GM18505 (cell line): ENCODE measurements at regions not wholly inside any gene's neighbourhood (a gene's known extent, or its start where the extent isn't known, plus 50 kb on each side); places are given as distances from the start of the nearest gene placed in this dataset.

ENCODE experiments used
- ATAC-seq: cut with Tn5 transposase; IDR thresholded peaks from one replicate; pipeline ENCODE4 v1.9.1; 2021; ENCODE audit not compliant: unreplicated experiment
- POLR2A ChIP-seq: IDR thresholded peaks from 4 replicates; pipeline ENCODE4 v1.6.1; 2011; ENCODE audit warnings: borderline replicate concordance; ENCODE audit not compliant: insufficient read depth, insufficient read length; ENCODE audit errors: extremely low read depth

DNA sequence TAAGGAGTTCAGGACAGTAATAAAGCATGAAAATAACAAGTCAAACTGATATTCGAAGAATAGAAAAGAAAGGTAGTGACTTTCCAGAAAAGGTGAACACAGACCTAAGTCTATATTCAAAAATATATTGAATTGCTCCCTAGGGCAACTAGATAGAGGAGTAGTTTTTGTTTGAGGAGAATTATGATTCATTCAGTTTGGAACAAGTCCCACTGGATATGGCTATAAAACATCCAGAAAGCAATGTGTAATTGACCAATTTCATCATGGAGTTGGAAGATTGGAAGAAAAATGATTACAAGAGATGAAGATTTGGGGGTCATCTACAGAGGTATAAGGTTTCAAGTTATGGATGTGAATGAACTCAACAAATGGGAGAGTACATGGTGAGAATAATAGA, 117.5 kb upstream of the ZNF462 start:
- ATAC-seq, result no peak
- TF ChIP-seq POLR2A, result no peak

DNA sequence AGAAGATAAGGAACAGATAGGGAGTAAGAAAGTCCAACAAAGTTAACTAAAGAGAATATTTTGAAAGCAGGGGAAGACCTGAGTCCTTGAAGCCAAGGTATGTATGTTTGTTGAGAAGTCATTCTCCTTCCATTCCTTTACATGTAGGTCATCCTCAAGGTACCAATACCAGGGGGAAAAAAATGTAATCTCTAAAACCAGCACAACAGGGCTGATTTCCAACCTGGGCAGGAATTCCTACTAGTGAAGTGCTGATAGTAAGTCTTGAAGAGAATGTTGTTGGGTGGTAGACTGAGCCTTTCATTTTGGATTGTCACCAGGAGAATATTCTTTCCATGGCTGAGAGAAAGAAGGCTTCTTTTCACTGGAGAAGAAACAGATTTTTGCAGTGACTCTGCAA, 117.1 kb upstream of the ZNF462 start:
- TF ChIP-seq POLR2A, result no peak
- ATAC-seq, result no peak

DNA sequence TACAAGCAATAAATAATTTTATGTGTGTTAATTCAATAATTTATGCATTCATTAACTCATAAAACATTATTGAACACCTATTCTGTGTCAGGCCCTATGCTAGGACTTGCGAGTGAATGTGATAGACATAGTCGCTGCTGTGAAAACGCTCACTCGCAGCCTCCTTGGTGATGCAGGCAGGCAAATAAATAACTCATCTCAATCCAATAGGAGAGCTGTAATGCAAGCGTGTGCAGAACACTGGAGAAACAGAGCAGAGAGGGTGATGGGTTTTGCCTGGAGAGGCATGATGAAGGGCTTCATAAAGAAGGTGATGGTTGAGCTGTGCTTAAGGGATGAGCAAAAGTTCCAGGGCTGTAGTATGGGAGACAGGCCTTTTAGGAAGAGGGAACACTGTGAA, 111.3 kb upstream of the ZNF462 start:
- no peak for ATAC-seq

DNA sequence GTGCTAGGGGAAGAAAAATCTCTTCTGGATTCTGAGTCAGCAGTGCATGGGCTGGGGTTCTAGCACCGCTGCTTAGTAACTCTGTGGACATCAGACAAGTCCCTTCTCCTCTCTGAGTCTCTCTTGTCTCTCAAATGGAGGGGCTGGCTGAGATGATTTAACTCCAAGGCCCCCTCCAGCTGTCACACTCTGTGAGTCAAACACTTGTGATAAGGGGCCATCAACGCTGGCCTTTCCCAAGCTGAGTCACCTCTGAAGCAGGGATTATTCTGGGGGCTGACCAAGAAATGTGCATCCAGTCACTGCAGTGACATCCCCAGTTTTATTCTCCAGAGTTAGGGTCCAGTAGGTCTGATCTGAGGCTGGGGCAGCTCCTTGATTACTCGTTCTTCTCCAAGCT, 110.4 kb upstream of the ZNF462 start:
- TF ChIP-seq POLR2A, result no peak
- no peak for ATAC-seq

More for the DNA sequence above, 111.3 kb upstream of the ZNF462 start:
- TF ChIP-seq POLR2A, result no peak

DNA sequence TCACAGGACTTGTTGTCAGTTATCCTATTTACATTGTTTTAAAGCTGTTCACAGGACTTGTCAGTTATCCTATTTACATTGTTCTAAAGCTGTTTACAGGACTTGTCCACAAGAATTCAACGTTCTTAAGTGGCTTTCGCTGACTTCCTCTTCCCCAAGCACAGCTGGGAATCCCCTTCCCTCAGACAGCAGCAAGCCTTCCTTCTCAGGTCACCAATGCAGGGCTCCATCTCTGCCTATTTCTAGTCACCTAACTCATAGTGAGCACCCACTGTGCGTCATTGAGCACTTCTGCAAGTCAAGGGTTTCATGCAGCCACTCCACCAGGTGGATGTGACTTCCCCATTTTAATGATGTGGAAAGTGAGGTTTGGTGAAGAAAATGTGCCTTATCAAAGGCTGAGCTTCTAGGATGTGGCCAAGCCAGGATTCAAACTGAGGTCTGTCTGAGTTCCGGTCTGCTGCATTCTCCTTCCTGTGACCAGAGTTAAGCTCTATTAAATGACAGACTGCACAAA, 109.8 kb upstream of the ZNF462 start:
- peak; percentile 92 for ATAC-seq
- TF ChIP-seq POLR2A, result no peak

DNA sequence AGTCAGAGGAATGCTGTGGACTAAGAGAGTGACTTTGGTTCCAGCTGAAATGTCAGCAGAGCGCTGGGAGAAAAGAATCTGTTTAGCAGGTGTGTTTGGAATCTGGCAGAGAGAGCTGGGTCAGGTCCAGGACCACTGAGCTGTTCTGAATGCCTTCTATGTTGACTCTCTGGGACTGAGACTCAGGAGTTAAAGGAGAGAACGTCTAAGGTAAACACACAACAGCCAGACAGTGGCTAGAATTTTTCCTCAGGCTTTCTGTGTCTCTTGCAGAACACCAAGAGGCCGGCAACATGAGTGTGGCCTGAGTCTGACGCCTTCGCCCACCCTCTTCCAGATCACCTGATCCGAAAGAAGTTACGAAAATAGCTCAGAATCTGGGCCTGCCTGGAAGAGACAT, 107.2 kb upstream of the ZNF462 start:
- TF ChIP-seq POLR2A, result no peak
- ATAC-seq, result no peak

DNA sequence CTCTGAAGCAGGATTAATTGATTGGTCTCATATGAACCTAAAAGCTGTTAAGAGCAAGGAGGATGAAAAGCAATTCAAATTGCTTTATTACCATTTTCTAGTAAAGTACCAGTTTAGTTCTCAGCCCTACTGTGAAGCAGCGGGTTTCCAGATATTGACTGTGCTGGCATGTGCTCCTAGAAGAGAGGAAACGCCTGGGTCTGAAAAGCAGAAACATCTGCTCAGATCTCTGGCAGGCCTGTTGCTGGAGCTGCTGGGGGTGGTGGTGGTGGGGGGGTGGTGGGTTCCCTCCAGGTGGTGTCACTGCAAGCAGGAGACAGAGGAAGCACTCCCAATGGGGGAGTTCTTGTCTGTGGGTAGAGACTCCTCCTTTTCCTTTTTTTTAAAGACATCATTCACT, 105.5 kb upstream of the ZNF462 start:
- TF ChIP-seq POLR2A, result no peak
- ATAC-seq, result no peak

DNA sequence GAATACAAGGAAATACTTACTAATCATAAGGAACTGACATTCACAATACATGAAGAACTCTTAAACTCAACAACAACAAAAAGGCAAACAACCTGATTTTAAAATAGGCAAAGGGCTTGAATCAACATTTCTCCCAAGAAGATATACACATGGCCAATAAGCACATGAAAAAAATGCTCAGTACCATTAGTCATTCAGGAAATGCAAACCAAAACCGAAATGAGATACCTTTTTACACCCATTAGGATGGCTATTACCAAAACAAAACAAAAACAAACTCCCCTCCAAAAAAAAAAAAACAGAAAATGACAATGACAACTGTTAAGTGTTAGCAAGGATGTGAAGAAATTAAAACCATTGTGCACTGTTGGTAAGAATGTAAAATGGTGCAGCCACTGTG, 104.1 kb upstream of the ZNF462 start:
- ATAC-seq, result peak; percentile 91

DNA sequence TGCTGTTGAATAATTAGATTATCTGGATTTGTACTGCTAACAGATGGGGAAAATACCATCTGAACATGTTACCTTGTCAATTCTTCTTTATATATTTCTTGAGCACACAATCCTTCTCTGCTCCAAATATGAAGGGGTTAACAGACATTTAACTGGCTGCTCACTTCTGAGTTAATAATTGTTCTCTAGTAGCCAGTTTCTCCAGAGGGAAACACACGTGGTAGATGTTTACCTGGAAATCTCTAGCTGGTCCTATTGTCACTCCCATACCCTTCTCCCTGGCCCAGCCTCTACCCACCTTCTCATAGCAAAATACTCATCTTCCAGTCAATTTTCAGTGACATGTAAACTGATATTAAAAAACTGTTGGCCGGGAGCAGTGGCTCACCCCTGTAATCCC, 101.5 kb upstream of the ZNF462 start:
- ATAC-seq, result no peak
- no peak for TF ChIP-seq POLR2A

More for the DNA sequence above, 104.1 kb upstream of the ZNF462 start:
- no peak for TF ChIP-seq POLR2A

DNA sequence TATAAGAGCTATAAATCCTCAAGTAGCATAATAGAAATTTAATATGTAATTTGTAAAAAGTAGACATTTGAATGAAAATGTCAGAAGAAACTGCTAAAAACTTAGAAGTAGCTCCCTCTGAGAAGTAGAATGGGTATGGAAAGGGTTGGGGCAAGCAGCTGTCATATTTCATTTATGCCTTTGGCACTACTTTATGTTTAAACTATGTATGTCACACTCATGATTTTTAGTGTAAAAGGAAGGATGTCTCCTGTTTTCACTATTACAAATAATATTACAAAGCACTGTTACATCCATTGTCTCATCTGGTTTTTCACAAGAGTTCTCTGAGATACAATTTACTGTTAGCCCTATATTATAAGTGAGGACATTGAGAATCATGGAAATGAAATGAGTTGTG, 96.3 kb upstream of the ZNF462 start:
- no peak for TF ChIP-seq POLR2A
- ATAC-seq, result no peak

DNA sequence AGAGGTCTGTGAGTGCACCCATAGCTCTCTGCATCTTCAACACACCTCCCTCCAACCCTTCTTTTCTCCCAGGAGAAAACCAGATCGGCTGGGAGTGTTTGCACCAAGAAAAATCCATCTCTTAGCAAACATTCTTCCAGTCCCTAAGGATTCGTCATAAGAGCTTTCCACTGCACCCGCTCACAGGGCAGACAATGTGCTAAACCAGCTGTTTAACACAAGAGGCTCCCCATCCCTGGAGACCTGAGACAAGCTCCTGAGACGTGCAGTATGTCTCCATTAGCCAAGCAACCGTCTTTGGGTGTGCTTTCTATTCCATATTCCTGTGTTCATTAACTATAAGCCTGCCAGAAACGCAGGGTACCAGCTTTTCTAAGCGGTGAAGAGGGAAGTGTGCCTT, 93.6 kb upstream of the ZNF462 start:
- TF ChIP-seq POLR2A, result no peak

DNA sequence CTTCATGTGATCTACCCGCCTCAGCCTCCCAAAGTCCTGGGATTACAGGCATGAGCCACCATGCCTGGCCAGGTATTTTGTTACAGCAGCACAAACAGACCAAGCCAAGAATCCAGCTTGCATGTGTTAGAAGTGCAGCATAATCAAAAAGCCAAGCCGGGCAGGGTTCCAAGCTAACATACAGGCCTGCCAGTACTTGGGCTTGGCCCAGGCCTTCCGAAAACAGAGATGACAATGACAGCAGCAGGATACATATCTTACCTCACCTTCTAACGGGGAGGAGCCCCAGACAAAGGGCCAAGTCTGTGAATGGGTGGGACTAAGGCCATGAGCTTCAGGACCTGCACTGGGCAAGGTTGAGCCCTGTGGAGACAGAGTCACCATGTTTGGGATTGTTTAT, 91.4 kb upstream of the ZNF462 start:
- no peak for TF ChIP-seq POLR2A
- ATAC-seq, result no peak

More for the DNA sequence above, 93.6 kb upstream of the ZNF462 start:
- ATAC-seq, result no peak

DNA sequence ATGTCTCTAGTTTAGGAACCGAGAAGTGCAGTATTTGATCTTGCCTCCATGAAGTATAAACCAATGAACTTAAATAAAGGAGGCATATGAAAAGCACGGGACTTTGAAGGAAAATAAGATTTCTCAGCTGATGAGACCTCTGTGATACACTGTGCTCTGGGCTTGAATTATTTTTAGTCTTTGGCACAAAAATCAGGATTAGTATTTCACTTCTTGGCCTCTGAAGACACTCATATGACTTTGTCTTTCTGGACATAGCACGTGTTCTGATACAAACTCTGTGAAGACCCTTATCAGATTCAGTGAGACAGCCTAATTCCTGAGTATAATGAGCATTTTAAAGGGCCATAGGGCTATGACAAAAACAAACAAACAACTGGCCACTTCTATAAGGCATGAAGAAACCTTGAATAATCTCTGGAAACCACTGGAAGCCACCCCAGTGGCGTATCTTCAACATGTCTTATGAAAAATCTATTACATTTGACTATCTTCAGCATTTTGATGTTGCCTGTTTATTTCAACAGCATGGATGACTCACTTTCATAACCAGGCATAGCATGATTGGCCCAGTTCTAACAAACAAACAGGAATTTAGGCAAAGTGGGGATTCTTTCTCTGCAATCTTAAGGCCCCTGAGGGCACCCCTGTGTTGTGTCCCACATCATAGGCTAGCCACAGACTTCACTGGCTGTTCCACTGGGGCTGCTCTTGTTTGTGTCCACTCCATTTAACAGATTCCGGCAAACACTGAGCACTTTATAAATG, 90.3 kb upstream of the ZNF462 start:
- ATAC-seq, result no peak
- no peak for TF ChIP-seq POLR2A

DNA sequence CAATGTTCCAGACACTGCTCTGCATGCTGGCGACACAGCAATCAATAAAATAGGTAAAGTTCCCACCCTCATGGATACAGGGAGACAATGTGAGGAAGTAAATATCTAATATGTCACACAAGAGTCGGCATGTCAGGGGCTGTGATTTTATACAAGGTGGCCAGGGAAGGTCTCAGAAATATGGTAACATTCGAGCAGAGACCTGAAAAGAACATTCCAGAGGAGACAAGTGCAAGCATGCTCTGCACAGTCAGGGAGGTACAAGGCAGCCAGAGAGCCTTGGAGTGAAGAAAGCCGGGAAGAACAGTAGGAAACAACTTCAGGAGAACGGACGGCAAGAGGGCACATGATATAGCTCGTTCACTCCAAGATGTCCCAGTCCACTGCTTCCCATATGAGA, 89.2 kb upstream of the ZNF462 start:
- ATAC-seq, result no peak
- TF ChIP-seq POLR2A, result no peak
